Subcutaneous abdominal adipose tissue (tissue), 5 donors: ENCODE measurements at regions not wholly inside any gene's neighbourhood (a gene's known extent, or its start where the extent isn't known, plus 50 kb on each side); places are given as distances from the start of the nearest gene placed in this dataset.
"Not testable (repeated sequence)": the region's sequence is repeated elsewhere in the genome, so short reads cannot be mapped to it uniquely, and the experiment has no call there.

Experiments
- H3K27ac ChIP-seq: one replicate; pipeline ENCODE4 v1.7.0; 2013; ENCODE audit warnings: low read depth, mild to moderate bottlenecking, inconsistent platforms, low read length, moderate library complexity
- H3K27me3 ChIP-seq, 5 donors: one replicate each; pipeline ENCODE4 v1.7.0; 2013; ENCODE audit warnings: low read length in 5 of 5, inconsistent platforms in 1 of 5; ENCODE audit not compliant: control insufficient read depth in 5 of 5, insufficient read depth in 4 of 5
- H3K36me3 ChIP-seq, 5 donors: one replicate each; pipeline ENCODE4 v1.7.0; 2013; ENCODE audit warnings: low read length in 5 of 5; ENCODE audit not compliant: control insufficient read depth in 5 of 5, insufficient read depth in 5 of 5
- H3K4me1 ChIP-seq, 5 donors: one replicate each; pipeline ENCODE4 v1.7.0; 2013; ENCODE audit warnings: low read length in 5 of 5, mild to moderate bottlenecking in 3 of 5, moderate library complexity in 1 of 5; ENCODE audit not compliant: control insufficient read depth in 5 of 5, insufficient read depth in 5 of 5
- H3K4me3 ChIP-seq, 5 donors: one replicate each; pipeline ENCODE4 v1.7.0; 2013; ENCODE audit warnings: low read length in 5 of 5, low read depth in 1 of 5
- H3K9ac ChIP-seq, 5 donors: one replicate each; pipeline ENCODE4 v1.7.0; 2013; ENCODE audit warnings: low read length in 5 of 5, mild to moderate bottlenecking in 4 of 5, moderate library complexity in 3 of 5
- H3K9me3 ChIP-seq, 5 donors: one replicate each; pipeline ENCODE4 v1.7.0; 2013; ENCODE audit warnings: low read length in 5 of 5; ENCODE audit not compliant: control insufficient read depth in 5 of 5
- donor health status: healthy.
- donor health status: healthy.
- donor health status: healthy.
- donor health status: healthy.
- donor health status: healthy.

DNA sequence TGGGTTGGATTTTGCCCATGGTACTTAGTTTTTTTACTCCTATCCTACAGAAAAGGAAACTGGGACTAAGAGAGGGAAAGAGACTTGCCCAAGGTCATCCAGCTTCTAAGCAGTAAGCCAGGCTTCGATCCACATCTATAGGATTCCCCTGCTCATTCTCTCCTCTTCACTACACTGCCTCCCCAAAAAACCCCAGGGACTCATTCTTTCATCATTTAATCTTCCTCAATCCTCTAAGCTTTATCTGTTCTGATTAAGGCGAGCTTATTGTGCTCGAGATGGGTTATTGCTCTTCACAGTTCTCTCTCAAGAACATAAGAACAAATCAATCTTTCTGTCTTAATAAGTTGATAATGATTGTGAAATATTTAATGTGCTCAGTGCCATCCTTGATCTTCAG is 511.1 kb upstream of the BRINP1 start:
- H3K4me3 ChIP-seq: no peak overlapping the region
- H3K4me1 ChIP-seq: no peaks in the 10 kb centered on the region
- no peaks in the 10 kb centered on the region for H3K27me3 ChIP-seq
- H3K9ac ChIP-seq: no peak overlapping the region
- no peaks in the 10 kb centered on the region for H3K9me3 ChIP-seq
- H3K27ac ChIP-seq: no peak overlapping the region
- no peaks in the 10 kb centered on the region for H3K36me3 ChIP-seq

DNA sequence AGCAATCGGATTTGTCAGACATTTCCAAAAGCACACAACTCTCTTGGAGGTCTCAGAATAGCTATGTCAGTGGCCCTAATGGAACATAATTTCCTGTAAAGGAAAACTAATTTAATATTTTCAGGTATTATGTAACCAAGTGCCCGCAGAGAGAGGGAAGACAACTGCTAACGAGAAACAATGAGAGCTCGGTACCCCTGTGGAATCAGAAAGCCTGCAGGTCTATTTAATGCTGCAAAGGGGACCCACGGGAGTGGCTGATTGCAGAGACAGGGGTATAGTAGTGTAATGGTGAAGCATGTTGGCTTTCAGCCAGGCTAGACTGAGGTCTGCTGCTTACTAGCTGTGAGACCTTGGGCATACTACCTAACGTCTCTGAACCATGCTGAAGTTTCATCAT is 508.1 kb upstream of the BRINP1 start:
- Histone ChIP-seq H3K4me3 (no peak overlapping the region), H3K9ac (no peak overlapping the region), H3K9me3 (no peaks in the 10 kb centered on the region), H3K4me1 (no peaks in the 10 kb centered on the region), H3K27me3 (no peaks in the 10 kb centered on the region), H3K27ac (no peak overlapping the region), H3K36me3 (no peaks in the 10 kb centered on the region)

DNA sequence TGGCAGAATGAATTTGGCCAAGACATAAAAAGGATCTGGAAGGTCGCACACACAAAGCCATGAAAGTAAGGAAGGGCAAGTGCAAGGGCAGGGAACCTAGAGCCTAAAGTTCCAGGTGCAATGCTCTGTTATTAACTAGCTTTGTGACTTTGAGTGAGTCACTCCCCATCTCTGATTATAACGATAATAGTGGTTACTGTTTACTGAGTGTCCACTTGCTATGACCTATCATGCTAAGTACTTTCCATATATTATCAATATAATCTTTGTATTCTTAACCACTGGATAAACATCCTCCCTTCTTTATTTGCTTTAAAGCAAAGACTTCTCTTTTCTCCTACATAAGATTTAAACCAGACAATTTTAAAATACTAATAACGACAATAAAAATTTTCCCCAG is 504.6 kb upstream of the BRINP1 start:
- Histone ChIP-seq H3K27me3 (no peaks in the 10 kb centered on the region), H3K9me3 (no peaks in the 10 kb centered on the region), H3K4me3 (no peak overlapping the region), H3K4me1 (no peaks in the 10 kb centered on the region), H3K36me3 (no peaks in the 10 kb centered on the region), H3K27ac (no peak overlapping the region), H3K9ac (no peak overlapping the region)

DNA sequence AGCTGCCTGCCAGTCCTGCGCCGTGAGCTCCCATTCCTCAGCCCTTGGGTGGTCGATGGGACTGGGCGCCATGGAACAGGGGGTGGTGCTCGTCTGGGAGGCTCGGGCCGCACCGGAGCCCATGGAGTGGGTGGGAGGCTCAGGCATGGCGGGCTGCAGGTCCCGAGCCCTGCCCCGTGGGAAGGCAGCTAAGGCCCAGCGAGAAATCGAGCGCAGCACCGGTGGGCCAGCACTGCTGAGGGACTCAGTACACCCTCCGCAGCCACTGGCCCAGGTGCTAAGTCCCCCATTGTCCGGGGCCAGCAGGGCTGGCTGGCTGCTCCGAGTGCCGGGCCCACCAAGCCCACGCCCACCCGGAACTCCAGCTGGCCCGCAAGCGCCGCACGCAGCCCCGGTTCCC is 501.0 kb upstream of the BRINP1 start:
- not testable (repeated sequence) for H3K9ac ChIP-seq, H3K4me1 ChIP-seq, H3K4me3 ChIP-seq, H3K27ac ChIP-seq, H3K9me3 ChIP-seq, H3K36me3 ChIP-seq, H3K27me3 ChIP-seq

DNA sequence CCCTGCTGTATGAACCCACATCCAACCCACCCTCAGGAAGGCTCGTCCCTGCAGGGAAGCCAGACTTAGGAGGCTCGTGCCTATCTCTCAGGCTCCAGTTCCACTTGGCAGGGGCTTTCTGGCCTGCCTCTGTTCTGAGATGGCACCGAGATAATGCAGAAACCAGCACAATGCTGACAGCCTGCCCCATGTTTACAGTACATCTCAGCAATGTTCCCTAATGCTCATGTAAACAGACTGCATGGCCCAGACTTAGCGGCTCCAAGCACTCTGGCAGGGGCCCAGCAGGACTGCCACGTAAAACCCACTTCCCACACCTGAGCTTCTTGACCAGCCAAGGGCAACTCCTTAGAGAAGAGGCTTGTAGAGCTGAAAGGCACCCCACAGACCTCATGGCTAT is 499.5 kb upstream of the BRINP1 start:
- Histone ChIP-seq H3K9me3 (peaks cover 0 to 7% (median 0%) of the 10 kb centered on the region in 5 donors), H3K4me1 (no peaks in the 10 kb centered on the region), H3K27ac (no peak overlapping the region), H3K9ac (no peak overlapping the region), H3K36me3 (no peaks in the 10 kb centered on the region), H3K4me3 (no peak overlapping the region), H3K27me3 (no peaks in the 10 kb centered on the region)

DNA sequence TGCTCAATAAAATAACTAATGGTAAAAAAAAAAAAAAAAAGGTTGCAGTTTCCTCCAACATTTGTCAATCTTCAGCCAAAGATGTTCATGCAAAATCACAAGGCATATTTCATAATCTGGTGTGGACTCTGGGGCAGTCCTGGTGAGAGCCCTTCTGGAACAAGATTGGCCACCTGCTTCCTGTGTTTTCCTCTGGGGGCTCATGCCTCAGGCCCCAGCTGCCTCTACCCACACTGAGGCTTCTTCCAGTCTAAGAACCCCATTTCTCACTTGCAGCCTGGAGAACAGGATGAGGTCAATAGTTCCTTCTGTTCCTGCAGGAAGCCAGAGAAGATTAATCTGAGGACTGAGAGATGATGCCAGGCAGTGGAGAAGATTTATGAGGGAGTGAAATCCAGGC is 492.6 kb upstream of the BRINP1 start:
- H3K9me3 ChIP-seq: no peaks in the 10 kb centered on the region
- H3K4me3 ChIP-seq: no peak overlapping the region
- no peaks in the 10 kb centered on the region for H3K4me1 ChIP-seq
- no peaks in the 10 kb centered on the region for H3K27me3 ChIP-seq
- H3K27ac ChIP-seq: no peak overlapping the region
- H3K9ac ChIP-seq: no peak overlapping the region
- H3K36me3 ChIP-seq: no peaks in the 10 kb centered on the region

DNA sequence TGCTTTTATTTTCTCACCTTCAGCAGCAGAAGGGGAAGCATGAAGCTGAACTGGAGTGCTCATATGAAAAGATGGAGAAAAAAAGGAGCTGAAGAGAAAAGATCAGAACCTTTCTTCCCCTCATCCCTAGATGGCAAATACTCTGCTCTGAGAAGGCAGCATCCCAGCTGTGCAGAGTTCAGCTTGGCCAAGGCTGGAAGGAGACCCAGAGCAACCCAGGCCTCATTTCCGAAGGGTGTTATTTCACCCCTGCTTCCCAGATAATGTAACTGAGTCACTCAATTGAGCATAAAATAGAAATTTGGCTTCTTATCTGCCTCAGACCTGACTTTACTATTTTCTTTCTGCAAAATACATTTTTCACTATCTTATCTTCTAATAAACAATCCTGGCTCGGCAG is 489.9 kb upstream of the BRINP1 start:
- Histone ChIP-seq H3K9ac (no peak overlapping the region), H3K27ac (no peak overlapping the region), H3K36me3 (no peaks in the 10 kb centered on the region), H3K9me3 (no peaks in the 10 kb centered on the region), H3K4me1 (no peaks in the 10 kb centered on the region), H3K27me3 (no peaks in the 10 kb centered on the region), H3K4me3 (no peak overlapping the region)

DNA sequence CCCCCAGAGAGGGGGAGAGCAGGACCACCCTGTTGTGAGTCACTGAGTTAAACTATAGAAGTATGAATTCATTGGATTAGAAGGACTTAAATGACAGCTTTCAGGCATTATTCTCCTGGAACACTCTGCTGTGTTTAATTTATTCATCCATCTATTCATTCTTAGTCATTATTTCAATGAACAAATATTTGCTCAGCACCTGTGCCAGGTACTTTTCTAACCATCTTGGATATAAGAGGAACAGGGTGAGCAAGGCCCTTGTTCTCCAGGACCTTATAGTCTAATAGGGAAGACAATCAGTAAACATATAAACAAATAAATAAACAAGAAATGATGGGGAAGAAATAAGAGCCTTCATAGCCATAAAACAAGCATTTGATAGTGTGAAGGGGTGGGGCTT is 483.9 kb upstream of the BRINP1 start:
- Histone ChIP-seq H3K4me1 (no peaks in the 10 kb centered on the region), H3K9ac (no peak overlapping the region), H3K27me3 (no peaks in the 10 kb centered on the region), H3K36me3 (no peaks in the 10 kb centered on the region), H3K4me3 (no peak overlapping the region), H3K27ac (no peak overlapping the region), H3K9me3 (no peaks in the 10 kb centered on the region)

DNA sequence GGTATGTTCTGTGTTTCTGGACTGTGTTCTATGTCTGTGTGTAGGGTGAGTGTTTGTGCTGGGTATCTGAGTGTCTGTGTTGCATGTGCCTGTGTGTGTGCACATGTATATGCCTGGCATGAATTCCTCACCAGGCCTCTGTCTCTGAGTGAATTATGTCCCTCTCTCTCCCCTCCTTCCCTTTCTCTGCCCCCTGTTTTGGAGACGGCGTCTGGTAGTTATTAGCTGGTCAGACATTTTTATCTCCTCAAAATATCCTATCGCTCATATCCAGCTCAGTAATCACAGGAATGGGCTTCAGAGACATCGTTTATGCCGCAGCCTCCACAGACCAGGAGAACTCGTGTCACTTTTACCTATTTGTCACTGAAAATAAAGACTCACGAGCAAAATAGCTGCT is 483.2 kb upstream of the BRINP1 start:
- H3K27me3 ChIP-seq: no peaks in the 10 kb centered on the region
- H3K9ac ChIP-seq: no peak overlapping the region
- H3K27ac ChIP-seq: no peak overlapping the region
- H3K36me3 ChIP-seq: no peaks in the 10 kb centered on the region
- no peak overlapping the region for H3K4me3 ChIP-seq
- no peaks in the 10 kb centered on the region for H3K9me3 ChIP-seq
- no peaks in the 10 kb centered on the region for H3K4me1 ChIP-seq

DNA sequence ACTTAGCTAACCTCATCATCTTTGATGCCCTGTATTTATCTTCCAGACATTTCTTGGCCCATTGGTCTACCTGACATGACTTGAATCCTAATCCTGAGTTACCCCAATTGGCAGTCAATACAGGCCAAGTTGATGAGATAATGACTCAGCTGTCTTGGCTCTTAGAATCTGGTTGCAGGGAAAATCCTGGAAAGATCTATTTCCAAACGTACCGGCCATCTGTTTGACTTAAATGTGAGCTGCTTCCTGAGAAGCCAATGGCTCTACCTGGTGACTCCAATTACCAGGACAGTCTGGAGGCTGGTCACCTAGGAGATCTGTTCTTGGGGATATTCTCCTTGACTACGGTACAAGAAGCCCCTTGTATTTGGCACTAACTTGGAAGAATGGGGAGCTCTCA is 475.2 kb upstream of the BRINP1 start:
- peaks cover 0 to 7% (median 5%) of the 10 kb centered on the region in 5 donors for H3K4me1 ChIP-seq

DNA sequence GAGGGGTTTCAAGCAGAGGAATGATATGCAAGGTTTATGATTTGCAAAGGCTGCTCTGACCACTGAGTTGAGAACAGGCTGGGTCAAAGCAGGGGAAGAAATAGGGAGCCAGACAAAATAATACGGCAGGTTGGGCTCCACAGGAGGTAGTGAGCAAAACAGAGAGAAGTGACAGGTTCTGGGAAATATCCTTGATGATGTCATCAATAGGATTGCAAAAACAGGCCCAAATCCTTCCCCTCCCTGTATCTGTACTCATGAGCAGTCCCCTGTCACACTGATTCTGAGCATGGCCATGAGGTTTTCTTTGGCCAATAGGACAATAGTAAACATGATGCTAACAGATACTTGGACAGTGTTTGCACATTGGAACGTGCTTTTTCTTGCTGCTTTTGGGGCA is 471.8 kb upstream of the BRINP1 start:
- Histone ChIP-seq H3K27ac (no peak overlapping the region), H3K27me3 (no peaks in the 10 kb centered on the region), H3K4me3 (no peak overlapping the region), H3K9ac (no peak overlapping the region), H3K36me3 (no peaks in the 10 kb centered on the region), H3K9me3 (peaks cover 0 to under 1% (median 0%) of the 10 kb centered on the region in 5 donors), H3K4me1 (peaks cover 0 to 7% (median 5%) of the 10 kb centered on the region in 5 donors)

More for the DNA sequence above, 475.2 kb upstream of the BRINP1 start:
- no peak overlapping the region for H3K9ac ChIP-seq
- H3K4me3 ChIP-seq: no peak overlapping the region
- peaks cover 2 to 8% (median 6%) of the 10 kb centered on the region in 5 donors for H3K9me3 ChIP-seq
- no peaks in the 10 kb centered on the region for H3K36me3 ChIP-seq
- H3K27me3 ChIP-seq: no peaks in the 10 kb centered on the region
- H3K27ac ChIP-seq: no peak overlapping the region
